MM.1S (cell line): ENCODE measurements at regions not wholly inside any gene's neighbourhood (a gene's known extent, or its start where the extent isn't known, plus 50 kb on each side); places are given as distances from the start of the nearest gene placed in this dataset.

Experiments
- DNase-seq: peaks from one replicate; pipeline ENCODE4 v3.0.0-alpha.2; 2015
- H2AFZ ChIP-seq: fragments of 300-600 bp; sonication (generic); 2 replicates; pipeline ENCODE4 v1.6.0; 2016; ENCODE audit warnings: antibody characterized with exemption, low read length
- H3F3A ChIP-seq: fragments of 300-600 bp; sonication (generic); 2 replicates; pipeline ENCODE4 v1.6.1; 2016; ENCODE audit warnings: mild to moderate bottlenecking, antibody characterized with exemption, low read length, moderate library complexity, mixed read lengths; ENCODE audit not compliant: insufficient read depth
- H3K27ac ChIP-seq: fragments of 300-600 bp; sonication (generic); 2 replicates; pipeline ENCODE4 v1.5.1; 2016; ENCODE audit warnings: mild to moderate bottlenecking, low read length
- H3K27me3 ChIP-seq: fragments of 300-600 bp; sonication (generic); replicated peaks from 2 replicates; pipeline ENCODE4 v1.6.0; 2016; ENCODE audit warnings: low read length; ENCODE audit not compliant: insufficient read depth
- H3K36me3 ChIP-seq: fragments of 300-600 bp; sonication (generic); replicated peaks from 2 replicates; pipeline ENCODE4 v1.6.1; 2016; ENCODE audit warnings: mild to moderate bottlenecking, low read length, mixed read lengths; ENCODE audit not compliant: insufficient read depth
- H3K4me1 ChIP-seq: fragments of 300-600 bp; sonication (generic); 2 replicates; pipeline ENCODE4 v1.6.1; 2016; ENCODE audit warnings: low read length, mixed read lengths
- H3K4me2 ChIP-seq: fragments of 300-600 bp; sonication (generic); 2 replicates; pipeline ENCODE4 v1.6.0; 2016; ENCODE audit warnings: low read depth, low read length
- H3K4me3 ChIP-seq: fragments of 300-600 bp; sonication (generic); 2 replicates; pipeline ENCODE4 v1.5.1; 2016; ENCODE audit warnings: low read length, mixed read lengths
- H3K79me2 ChIP-seq: fragments of 300-600 bp; sonication (generic); 2 replicates; pipeline ENCODE4 v1.6.1; 2016; ENCODE audit warnings: mixed run types, low read length, mixed read lengths
- H3K9ac ChIP-seq: fragments of 300-600 bp; sonication (generic); 2 replicates; pipeline ENCODE4 v1.6.1; 2016; ENCODE audit warnings: low read length, mixed read lengths
- H3K9me2 ChIP-seq: fragments of 300-600 bp; sonication (generic); replicated peaks from 2 replicates; pipeline ENCODE4 v1.6.1; 2016; ENCODE audit warnings: mild to moderate bottlenecking, low read length, mixed read lengths; ENCODE audit not compliant: insufficient read depth
- H3K9me3 ChIP-seq: fragments of 300-600 bp; sonication (generic); replicated peaks from 2 replicates; pipeline ENCODE4 v1.6.1; 2016; ENCODE audit warnings: mild to moderate bottlenecking, low read length, mixed read lengths; ENCODE audit not compliant: insufficient read depth
- H4K20me1 ChIP-seq: fragments of 300-600 bp; sonication (generic); 2 replicates; pipeline ENCODE4 v1.6.1; 2016; ENCODE audit warnings: mild to moderate bottlenecking, low read length, moderate library complexity, mixed read lengths; ENCODE audit not compliant: insufficient read depth
- EZH2 ChIP-seq: fragments of 300-600 bp; sonication (generic); optimal IDR thresholded peaks from 2 replicates; pipeline ENCODE3; 2017; ENCODE audit warnings: low read depth, mild to moderate bottlenecking, antibody characterized with exemption, low read length, mixed read lengths
- EZH2phosphoT487 ChIP-seq: fragments of 300-600 bp; sonication (generic); IDR thresholded peaks from 2 replicates; pipeline ENCODE4 v1.6.1; 2018; ENCODE audit warnings: antibody characterized with exemption, low read length
- TF ChIP-seq, protein P1 (sequence below): fragments of 300-600 bp; sonication (generic); IDR thresholded peaks from 2 replicates; pipeline ENCODE4 v1.5.1; 2016; ENCODE audit warnings: antibody characterized with exemption, low read length, mixed read lengths

DNA sequence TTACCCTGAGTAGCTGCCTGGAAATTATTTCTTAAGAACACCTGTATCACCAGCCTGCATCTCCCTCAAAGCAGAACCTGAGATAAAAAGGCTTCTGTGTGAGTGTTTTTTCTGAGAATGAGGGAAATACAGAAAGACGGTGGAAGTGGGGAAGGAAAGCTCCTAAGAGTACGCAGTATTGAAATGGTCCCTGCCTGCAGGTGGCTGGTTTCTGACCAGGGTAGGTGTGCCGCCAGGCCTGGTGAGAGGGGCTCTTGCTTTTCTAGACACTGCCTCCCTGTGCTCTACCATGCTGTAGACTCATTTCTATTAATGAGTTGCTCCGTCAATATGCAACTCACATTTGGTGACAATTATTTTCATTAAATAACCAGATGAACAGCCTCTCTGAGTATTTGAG is 201.7 kb downstream of the MAP2K4 start:
- no peak for DNase-seq
- Histone ChIP-seq H2AFZ (no peak overlapping the region), H3K9me2 (no peaks in the 10 kb centered on the region), H4K20me1 (no peaks in the 10 kb centered on the region), H3K36me3 (no peaks in the 10 kb centered on the region), H3K9ac (no peak overlapping the region), H3K79me2 (no peaks in the 10 kb centered on the region), H3K4me3 (no peak overlapping the region), H3K27ac (no peak overlapping the region), H3K4me2 (no peak overlapping the region), H3K27me3 (no peaks in the 10 kb centered on the region), H3K4me1 (no peaks in the 10 kb centered on the region), H3F3A (no peaks in the 10 kb centered on the region), H3K9me3 (no peaks in the 10 kb centered on the region)
- TF ChIP-seq EZH2 = no peak

DNA sequence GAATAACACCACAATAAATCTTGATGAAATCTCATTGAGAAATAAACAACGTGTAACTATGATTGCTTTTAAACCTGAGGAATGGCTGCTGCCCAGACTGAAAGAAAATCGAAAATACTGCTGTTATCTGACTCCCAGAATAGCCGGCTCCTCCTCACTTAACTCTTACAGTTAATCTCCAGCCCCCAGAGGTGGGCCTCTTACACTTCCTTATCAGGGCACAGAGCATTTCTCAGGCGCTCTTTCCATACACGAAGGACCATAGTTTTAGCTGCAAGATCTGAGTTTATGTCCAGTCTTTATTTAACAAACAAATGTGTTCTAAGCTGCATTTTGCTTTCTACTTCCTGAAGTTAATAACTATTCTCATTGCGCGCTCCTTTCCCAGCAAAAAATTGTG is 206.9 kb downstream of the MAP2K4 start:
- Histone ChIP-seq H3K9ac (no peak overlapping the region), H3K27me3 (no peaks in the 10 kb centered on the region), H4K20me1 (no peaks in the 10 kb centered on the region), H3K4me3 (no peak overlapping the region), H3K4me1 (no peaks in the 10 kb centered on the region), H3F3A (no peaks in the 10 kb centered on the region), H3K9me3 (no peaks in the 10 kb centered on the region), H2AFZ (no peak overlapping the region), H3K4me2 (no peak overlapping the region), H3K79me2 (no peaks in the 10 kb centered on the region), H3K9me2 (no peaks in the 10 kb centered on the region), H3K36me3 (no peaks in the 10 kb centered on the region), H3K27ac (no peak overlapping the region)
- DNase-seq = no peak
- TF ChIP-seq EZH2 = no peak

DNA sequence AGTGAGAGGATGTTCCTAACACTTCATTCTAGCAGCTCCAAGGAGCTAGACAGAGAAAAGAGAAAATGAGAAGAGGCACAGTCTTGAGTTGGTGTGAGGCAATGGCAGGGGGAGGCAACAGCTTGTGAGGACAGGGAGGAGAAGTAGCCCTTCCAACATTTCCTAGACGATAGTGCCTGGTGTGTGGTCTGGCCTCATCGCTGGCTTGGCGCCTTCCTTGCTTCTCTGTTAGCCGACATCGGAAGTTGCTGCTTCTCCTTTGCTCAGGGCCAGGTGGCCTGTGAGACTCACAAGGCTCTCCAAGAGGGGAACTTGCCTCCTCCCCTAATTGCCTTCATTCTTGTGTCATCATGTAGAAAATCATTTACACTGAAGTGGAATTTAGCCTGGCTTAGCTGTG is 208.7 kb downstream of the MAP2K4 start:
- Histone ChIP-seq H3K4me2 (no peak overlapping the region), H3K27ac (no peak overlapping the region), H3K27me3 (no peaks in the 10 kb centered on the region), H3K36me3 (no peaks in the 10 kb centered on the region), H3K9me3 (no peaks in the 10 kb centered on the region), H3K79me2 (no peaks in the 10 kb centered on the region), H3K4me3 (no peak overlapping the region), H3K4me1 (no peaks in the 10 kb centered on the region), H4K20me1 (no peaks in the 10 kb centered on the region), H3F3A (no peaks in the 10 kb centered on the region), H2AFZ (no peak overlapping the region), H3K9me2 (no peaks in the 10 kb centered on the region), H3K9ac (no peak overlapping the region)
- TF ChIP-seq EZH2 (no peak), EZH2phosphoT487 (no peak)
- TF ChIP-seq, protein P1, sequence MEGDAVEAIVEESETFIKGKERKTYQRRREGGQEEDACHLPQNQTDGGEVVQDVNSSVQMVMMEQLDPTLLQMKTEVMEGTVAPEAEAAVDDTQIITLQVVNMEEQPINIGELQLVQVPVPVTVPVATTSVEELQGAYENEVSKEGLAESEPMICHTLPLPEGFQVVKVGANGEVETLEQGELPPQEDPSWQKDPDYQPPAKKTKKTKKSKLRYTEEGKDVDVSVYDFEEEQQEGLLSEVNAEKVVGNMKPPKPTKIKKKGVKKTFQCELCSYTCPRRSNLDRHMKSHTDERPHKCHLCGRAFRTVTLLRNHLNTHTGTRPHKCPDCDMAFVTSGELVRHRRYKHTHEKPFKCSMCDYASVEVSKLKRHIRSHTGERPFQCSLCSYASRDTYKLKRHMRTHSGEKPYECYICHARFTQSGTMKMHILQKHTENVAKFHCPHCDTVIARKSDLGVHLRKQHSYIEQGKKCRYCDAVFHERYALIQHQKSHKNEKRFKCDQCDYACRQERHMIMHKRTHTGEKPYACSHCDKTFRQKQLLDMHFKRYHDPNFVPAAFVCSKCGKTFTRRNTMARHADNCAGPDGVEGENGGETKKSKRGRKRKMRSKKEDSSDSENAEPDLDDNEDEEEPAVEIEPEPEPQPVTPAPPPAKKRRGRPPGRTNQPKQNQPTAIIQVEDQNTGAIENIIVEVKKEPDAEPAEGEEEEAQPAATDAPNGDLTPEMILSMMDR = no peak
- no peak for DNase-seq

DNA sequence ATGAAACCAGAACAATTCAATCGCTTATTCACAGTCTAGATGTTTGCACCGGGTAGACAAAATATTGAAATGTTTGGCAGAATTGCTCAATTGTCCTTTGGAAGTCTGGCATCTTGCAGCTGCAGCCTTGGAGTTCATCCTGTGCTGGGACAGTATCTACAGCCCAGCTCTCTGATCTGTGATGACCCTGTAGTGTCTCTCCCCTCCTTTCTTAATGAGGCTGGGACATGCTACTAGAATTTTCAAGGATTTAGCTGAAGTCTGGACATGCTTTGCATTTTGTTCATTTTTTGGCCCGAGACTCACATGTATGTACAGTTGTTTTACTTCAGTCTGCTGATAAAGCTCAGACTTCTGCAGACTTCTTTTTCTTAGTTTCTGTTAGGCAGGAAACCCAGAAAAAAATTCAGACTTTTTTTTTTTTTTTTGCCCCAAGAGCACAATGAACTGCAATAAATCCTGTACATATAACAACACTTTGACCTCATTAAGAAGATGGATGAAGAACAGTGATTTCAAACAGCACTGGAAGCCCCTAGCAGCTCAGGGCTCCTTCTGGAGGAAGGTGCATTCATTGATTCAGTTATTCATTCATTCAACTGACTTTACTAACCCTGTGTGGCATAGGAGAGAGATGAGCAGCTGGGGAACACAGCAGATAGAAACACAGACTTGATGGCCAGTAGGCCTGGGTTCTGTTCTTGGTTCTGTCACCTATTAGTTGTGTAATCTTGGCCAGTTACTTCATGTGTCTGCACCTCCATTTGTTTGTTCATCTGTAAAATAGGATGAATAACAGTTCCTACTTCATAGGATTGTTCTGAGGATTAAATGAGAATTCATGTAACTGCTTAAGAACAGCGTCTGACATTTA is 210.0 kb downstream of the MAP2K4 start:
- H3K4me1 ChIP-seq = no peaks in the 10 kb centered on the region
- DNase-seq = no peak
- no peak overlapping the region for H2AFZ ChIP-seq
- no peak overlapping the region for H3K4me3 ChIP-seq
- no peaks in the 10 kb centered on the region for H3K9me2 ChIP-seq
- no peak overlapping the region for H3K27ac ChIP-seq
- no peaks in the 10 kb centered on the region for H3F3A ChIP-seq
- no peaks in the 10 kb centered on the region for H3K9me3 ChIP-seq
- no peaks in the 10 kb centered on the region for H3K36me3 ChIP-seq
- no peak overlapping the region for H3K4me2 ChIP-seq
- no peaks in the 10 kb centered on the region for H3K27me3 ChIP-seq
- H3K79me2 ChIP-seq = no peaks in the 10 kb centered on the region
- TF ChIP-seq, protein P1 = no peak
- TF ChIP-seq EZH2 = no peak
- TF ChIP-seq EZH2phosphoT487 = no peak
- H4K20me1 ChIP-seq = no peaks in the 10 kb centered on the region
- H3K9ac ChIP-seq = no peak overlapping the region
